ENCODE measurements at regions not wholly inside any gene's neighbourhood (a gene's known extent, or its start where the extent isn't known, plus 50 kb on each side); places are given as distances from the start of the nearest gene placed in this dataset.

- DNase-seq = no peak
- WGBS, 2 experiments (ENCODE audit: low coverage in 1 of 2, low lambda C conversion rate in 2 of 2, missing lambda C conversion rate in 2 of 2) = 67 to 100% methylated on average over 1 of the region's 1 CpG
- Histone ChIP-seq H3K36me3 (ENCODE audit: low read depth) (no peaks in the 10 kb centered on the region), H3K9ac (no peak overlapping the region), H3K4me1 (ENCODE audit: insufficient read depth) (no peaks in the 10 kb centered on the region), H3K4me3 (no peak overlapping the region), H3K27me3 (replicated peaks; ENCODE audit: insufficient read depth) (no peaks in the 10 kb centered on the region), H3K27ac (no peak overlapping the region), H3K9me3 (ENCODE audit: low read depth) (no peaks in the 10 kb centered on the region), H3K9me2 (ENCODE audit: insufficient read depth) (no peaks in the 10 kb centered on the region), H3K4me2 (ENCODE audit: unreplicated experiment) (no peak overlapping the region), H3K79me2 (ENCODE audit: insufficient read depth) (no peaks in the 10 kb centered on the region), H4K20me1 (ENCODE audit: insufficient read depth) (no peaks in the 10 kb centered on the region), H3F3A (ENCODE audit: insufficient read depth) (no peaks in the 10 kb centered on the region), H2AFZ (no peak overlapping the region)
- in situ Hi-C loops (cut with MboI) = no loop called here
- TF ChIP-seq EZH2 (IDR thresholded peaks at IDR 0.05; ENCODE audit: insufficient read depth, poor library complexity, severe bottlenecking) (no peak), EZH2phosphoT487 (IDR thresholded peaks at IDR 0.05; ENCODE audit: insufficient read depth, low read depth) (no peak)
Measured at GRCh38 chrX:39442332-39442731, 641.1 kb downstream of the MID1IP1 start.

- Histone ChIP-seq H3K27me3 (replicated peaks; ENCODE audit: insufficient read depth) (no peaks in the 10 kb centered on the region), H3K9me3 (ENCODE audit: low read depth) (no peaks in the 10 kb centered on the region), H3F3A (ENCODE audit: insufficient read depth) (no peaks in the 10 kb centered on the region), H4K20me1 (ENCODE audit: insufficient read depth) (no peaks in the 10 kb centered on the region), H3K4me3 (no peak overlapping the region), H2AFZ (no peak overlapping the region), H3K27ac (no peak overlapping the region), H3K4me1 (ENCODE audit: insufficient read depth) (no peaks in the 10 kb centered on the region), H3K9me2 (ENCODE audit: insufficient read depth) (no peaks in the 10 kb centered on the region), H3K4me2 (ENCODE audit: unreplicated experiment) (no peak overlapping the region), H3K36me3 (ENCODE audit: low read depth) (no peaks in the 10 kb centered on the region), H3K9ac (no peak overlapping the region), H3K79me2 (ENCODE audit: insufficient read depth) (no peaks in the 10 kb centered on the region)
- WGBS, 2 experiments (ENCODE audit: low coverage in 1 of 2, low lambda C conversion rate in 2 of 2, missing lambda C conversion rate in 2 of 2) = 67% methylated on average over 1 to 2 of the region's 2 CpGs
- TF ChIP-seq EZH2 (IDR thresholded peaks at IDR 0.05; ENCODE audit: insufficient read depth, poor library complexity, severe bottlenecking) (no peak), EZH2phosphoT487 (IDR thresholded peaks at IDR 0.05; ENCODE audit: insufficient read depth, low read depth) (no peak)
- in situ Hi-C loops (cut with MboI) = no loop called here
- no peak for DNase-seq
Measured at GRCh38 chrX:39443240-39443639, 642.0 kb downstream of the MID1IP1 start.

- Histone ChIP-seq H3K4me1 (ENCODE audit: insufficient read depth) (no peaks in the 10 kb centered on the region), H4K20me1 (ENCODE audit: insufficient read depth) (no peaks in the 10 kb centered on the region), H3K4me3 (no peak overlapping the region), H3K27ac (no peak overlapping the region), H2AFZ (no peak overlapping the region), H3K27me3 (replicated peaks; ENCODE audit: insufficient read depth) (no peaks in the 10 kb centered on the region), H3K36me3 (ENCODE audit: low read depth) (no peaks in the 10 kb centered on the region), H3K9me3 (ENCODE audit: low read depth) (no peaks in the 10 kb centered on the region), H3K79me2 (ENCODE audit: insufficient read depth) (no peaks in the 10 kb centered on the region), H3F3A (ENCODE audit: insufficient read depth) (no peaks in the 10 kb centered on the region), H3K9ac (no peak overlapping the region), H3K4me2 (ENCODE audit: unreplicated experiment) (no peak overlapping the region), H3K9me2 (ENCODE audit: insufficient read depth) (no peaks in the 10 kb centered on the region)
- WGBS, 2 experiments (ENCODE audit: low coverage in 1 of 2, low lambda C conversion rate in 2 of 2, missing lambda C conversion rate in 2 of 2) = 48 to 50% methylated on average over 4 of the region's 4 CpGs
- no peak for TF ChIP-seq EZH2 (IDR thresholded peaks at IDR 0.05; ENCODE audit: insufficient read depth, poor library complexity, severe bottlenecking)
- in situ Hi-C loops (cut with MboI) = no loop called here
- DNase-seq = no peak
Measured at GRCh38 chrX:39445336-39445735, 644.1 kb downstream of the MID1IP1 start.

- H3K9ac ChIP-seq = no peak overlapping the region
- in situ Hi-C loops (cut with MboI) = no loop called here
- 15 to 17% methylated on average over 2 of the region's 2 CpGs for WGBS, 2 experiments (ENCODE audit: low coverage in 1 of 2, low lambda C conversion rate in 2 of 2, missing lambda C conversion rate in 2 of 2)
Measured at GRCh38 chrX:39449352-39449751, 648.1 kb downstream of the MID1IP1 start.

More at GRCh38 chrX:39449352-39449751, 648.1 kb downstream of the MID1IP1 start:
- Histone ChIP-seq H2AFZ (no peak overlapping the region), H3K27ac (no peak overlapping the region), H3K4me3 (no peak overlapping the region), H3K27me3 (replicated peaks; ENCODE audit: insufficient read depth) (no peaks in the 10 kb centered on the region), H4K20me1 (ENCODE audit: insufficient read depth) (no peaks in the 10 kb centered on the region), H3K36me3 (ENCODE audit: low read depth) (no peaks in the 10 kb centered on the region), H3K4me1 (ENCODE audit: insufficient read depth) (no peaks in the 10 kb centered on the region), H3K4me2 (ENCODE audit: unreplicated experiment) (no peak overlapping the region), H3K79me2 (ENCODE audit: insufficient read depth) (no peaks in the 10 kb centered on the region), H3K9me2 (ENCODE audit: insufficient read depth) (no peaks in the 10 kb centered on the region), H3F3A (ENCODE audit: insufficient read depth) (no peaks in the 10 kb centered on the region), H3K9me3 (ENCODE audit: low read depth) (no peaks in the 10 kb centered on the region)
- no peak for TF ChIP-seq EZH2phosphoT487 (IDR thresholded peaks at IDR 0.05; ENCODE audit: insufficient read depth, low read depth)
- TF ChIP-seq EZH2 (IDR thresholded peaks at IDR 0.05; ENCODE audit: insufficient read depth, poor library complexity, severe bottlenecking) = no peak
- no peak for DNase-seq
